H9 (cell line): ENCODE measurements at regions not wholly inside any gene's neighbourhood (a gene's known extent, or its start where the extent isn't known, plus 50 kb on each side); places are given as distances from the start of the nearest gene placed in this dataset.

Experiments used
- DNase-seq: peaks from one replicate; pipeline ENCODE4 v3.0.0-alpha.2; 2017
- H2AFZ ChIP-seq: one replicate; pipeline ENCODE4 v1.6.1; 2013; ENCODE audit warnings: mild to moderate bottlenecking, low read length, control low read depth, moderate library complexity
- H2AK5ac ChIP-seq: 2 replicates; pipeline ENCODE4 v1.6.1; 2013; ENCODE audit warnings: low read length, control low read depth, mixed read lengths; ENCODE audit not compliant: insufficient read length
- H2BK120ac ChIP-seq: one replicate; pipeline ENCODE4 v1.6.1; 2013; ENCODE audit warnings: low read depth, mild to moderate bottlenecking, low read length, control low read depth, inconsistent platforms; ENCODE audit not compliant: poor library complexity, severe bottlenecking
- H2BK12ac ChIP-seq: 2 replicates; pipeline ENCODE4 v1.6.1; 2013; ENCODE audit warnings: low read length, control low read depth, mixed read lengths, low read depth; ENCODE audit not compliant: insufficient read length
- H2BK15ac ChIP-seq: 2 replicates; pipeline ENCODE4 v1.6.1; 2013; ENCODE audit warnings: low read depth, low read length, control low read depth
- H2BK20ac ChIP-seq: one replicate; pipeline ENCODE4 v1.6.1; 2013; ENCODE audit warnings: low read depth, mild to moderate bottlenecking, low read length, control low read depth, inconsistent platforms; ENCODE audit not compliant: poor library complexity, severe bottlenecking
- H2BK5ac ChIP-seq: 2 replicates; pipeline ENCODE4 v1.6.1; 2013; ENCODE audit warnings: low read length, control low read depth, mixed read lengths; ENCODE audit not compliant: insufficient read length
- H3K14ac ChIP-seq: 2 replicates; pipeline ENCODE4 v1.6.1; 2013; ENCODE audit warnings: low read length, control low read depth; ENCODE audit not compliant: insufficient read depth
- H3K18ac ChIP-seq: 2 replicates; pipeline ENCODE4 v1.6.1; 2013; ENCODE audit warnings: low read depth, mild to moderate bottlenecking, mixed read lengths, low read length, control low read depth; ENCODE audit not compliant: insufficient read length
- H3K23ac ChIP-seq: 2 replicates; pipeline ENCODE4 v1.6.1; 2013; ENCODE audit warnings: low read length, control low read depth, mixed read lengths, low read depth; ENCODE audit not compliant: insufficient read length
- H3K23me2 ChIP-seq: 2 replicates; pipeline ENCODE4 v1.6.1; 2013; ENCODE audit warnings: low read depth, mild to moderate bottlenecking, mixed read lengths, low read length, control low read depth; ENCODE audit not compliant: insufficient read length, poor library complexity, severe bottlenecking
- H3K27ac ChIP-seq: 2 replicates; pipeline ENCODE4 v1.5.1; 2013; ENCODE audit warnings: low read length, control low read depth, mixed read lengths, low read depth; ENCODE audit not compliant: insufficient read length
- H3K27me3 ChIP-seq: 2 replicates; pipeline ENCODE4 v1.6.1; 2013; ENCODE audit warnings: low read length, control low read depth, inconsistent platforms; ENCODE audit not compliant: insufficient read depth
- H3K4ac ChIP-seq: 2 replicates; pipeline ENCODE4 v1.6.1; 2013; ENCODE audit warnings: low read depth, mild to moderate bottlenecking, control low read depth, inconsistent platforms, low read length, moderate library complexity
- H3K4me1 ChIP-seq: 2 replicates; pipeline ENCODE4 v1.6.1; 2013; ENCODE audit warnings: low read length, control low read depth, inconsistent platforms; ENCODE audit not compliant: insufficient read depth
- H3K4me2 ChIP-seq: 2 replicates; pipeline ENCODE4 v1.6.1; 2013; ENCODE audit warnings: low read length, control low read depth, mixed read lengths; ENCODE audit not compliant: insufficient read length, insufficient read depth
- H3K56ac ChIP-seq: 2 replicates; pipeline ENCODE4 v1.6.1; 2013; ENCODE audit warnings: low read depth, mild to moderate bottlenecking, mixed read lengths, low read length, control low read depth; ENCODE audit not compliant: insufficient read length
- H3K79me1 ChIP-seq: 2 replicates; pipeline ENCODE4 v1.6.1; 2013; ENCODE audit warnings: low read depth, mild to moderate bottlenecking, moderate library complexity, low read length, control low read depth, inconsistent platforms; ENCODE audit not compliant: insufficient read depth, poor library complexity, severe bottlenecking
- H3K79me2 ChIP-seq: 2 replicates; pipeline ENCODE4 v1.6.1; 2013; ENCODE audit warnings: low read length, control low read depth, inconsistent platforms; ENCODE audit not compliant: insufficient read depth
- H3K9ac ChIP-seq: 2 replicates; pipeline ENCODE4 v1.6.1; 2013; ENCODE audit warnings: low read length, control low read depth, mixed read lengths; ENCODE audit not compliant: insufficient read length; ENCODE audit errors: extremely low read depth
- H3K9me3 ChIP-seq: one replicate; pipeline ENCODE4 v1.6.1; 2013; ENCODE audit warnings: low read depth, low read length, inconsistent platforms; ENCODE audit not compliant: control insufficient read depth
- H3T11ph ChIP-seq: one replicate; pipeline ENCODE4 v1.6.1; 2013; ENCODE audit warnings: mild to moderate bottlenecking, low read length, control low read depth, inconsistent platforms
- H4K20me1 ChIP-seq: one replicate; pipeline ENCODE4 v1.6.1; 2013; ENCODE audit not compliant: control insufficient read depth, insufficient read length, insufficient read depth
- H4K5ac ChIP-seq: 2 replicates; pipeline ENCODE4 v1.6.1; 2013; ENCODE audit warnings: low read depth, mild to moderate bottlenecking, mixed read lengths, low read length, control low read depth; ENCODE audit not compliant: insufficient read length
- H4K8ac ChIP-seq: replicated peaks from 2 replicates; pipeline ENCODE4 v1.6.1; 2013; ENCODE audit warnings: low read length, control low read depth, mixed read lengths, low read depth; ENCODE audit not compliant: insufficient read length
- H4K91ac ChIP-seq: 2 replicates; pipeline ENCODE4 v1.6.1; 2013; ENCODE audit warnings: low read depth, mild to moderate bottlenecking, moderate library complexity, mixed read lengths, low read length, control low read depth; ENCODE audit not compliant: insufficient read length
- H3K27ac Mint-ChIP-seq, 3 experiments: 2 replicates in 2 of 3; 3 replicates in 1 of 3; pipeline ENCODE4 v1.8.0; 2020 to 2021; ENCODE audit warnings: mixed read lengths in 3 of 3, mild to moderate bottlenecking in 1 of 3, moderate library complexity in 1 of 3
- H3K27me3 Mint-ChIP-seq: 2 replicates; pipeline ENCODE4 v1.8.0; 2021; ENCODE audit warnings: low read depth, mild to moderate bottlenecking, moderate library complexity, mixed read lengths
- H3K36me3 Mint-ChIP-seq, 3 experiments: 2 replicates in 2 of 3; 3 replicates in 1 of 3; pipeline ENCODE4 v1.8.0; 2020 to 2021; ENCODE audit warnings: low read depth in 3 of 3, mixed read lengths in 3 of 3; ENCODE audit not compliant: insufficient read depth in 1 of 3
- H3K4me1 Mint-ChIP-seq, 2 experiments: 2 replicates each; pipeline ENCODE4 v1.8.0; 2020; ENCODE audit warnings: mixed read lengths in 2 of 2
- H3K4me3 Mint-ChIP-seq, 2 experiments: 2 replicates in 1 of 2; 3 replicates in 1 of 2; pipeline ENCODE4 v1.8.0; 2020 to 2021; ENCODE audit warnings: mild to moderate bottlenecking in 2 of 2, mixed read lengths in 2 of 2, moderate library complexity in 1 of 2
- H3K9me3 Mint-ChIP-seq, 2 experiments: 2 replicates in 1 of 2; 3 replicates in 1 of 2; pipeline ENCODE4 v1.8.0; 2020; ENCODE audit warnings: mild to moderate bottlenecking in 2 of 2, mixed read lengths in 2 of 2, moderate library complexity in 1 of 2
- WGBS: extraction: QIAGEN DNeasy Blood & Tissue Kit; methylation state at CpG from one replicate; pipeline ENCODE4 v1.1.7; 2013; ENCODE audit warnings: missing lambda C conversion rate, low lambda C conversion rate, mixed read lengths; ENCODE audit not compliant: insufficient read length; ENCODE audit errors: extremely low coverage; 5-methylcytosine and 5-hydroxymethylcytosine counted together
- TF ChIP-seq, protein P1 (sequence below): fragments of 200-600 bp; sonication (generic); conservative IDR thresholded peaks from 3 replicates; pipeline ENCODE4 v1.8.0; 2021; ENCODE audit warnings: antibody characterized with exemption, mild to moderate bottlenecking

DNA sequence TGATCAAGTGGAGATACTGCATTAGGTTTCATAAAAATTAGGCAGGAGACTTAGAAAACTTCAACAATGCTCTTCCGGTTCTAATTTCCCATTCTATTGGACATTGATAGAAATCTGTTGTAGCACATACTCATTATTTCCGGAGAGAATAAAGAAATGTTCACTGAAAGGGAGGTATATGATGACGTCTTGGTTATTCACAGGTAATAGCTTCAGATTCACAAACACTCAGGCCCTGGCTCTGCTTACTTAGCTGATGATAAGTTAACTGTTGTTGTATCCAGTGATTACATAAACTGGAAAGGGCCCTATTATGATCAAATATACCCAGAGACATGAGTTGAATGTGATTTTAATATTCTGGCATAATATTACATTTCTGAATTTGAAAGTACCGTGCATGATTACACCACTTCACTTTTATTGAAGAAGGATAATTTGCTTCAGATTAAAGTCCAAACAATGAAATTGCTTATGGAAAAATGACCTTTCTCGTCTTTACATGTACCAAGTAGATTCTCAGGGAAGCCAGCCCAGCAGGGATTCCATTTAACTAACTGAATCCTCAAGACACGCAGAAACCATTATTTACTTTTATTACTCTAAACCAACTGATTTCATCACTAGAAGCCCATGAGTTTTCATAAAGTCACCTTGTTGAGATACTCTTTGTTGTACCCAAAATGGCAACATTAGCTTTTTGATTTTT lies 288.0 kb upstream of the PITRM1 start:
- Histone ChIP-seq H4K91ac (no peak overlapping the region), H3K4me2 (no peak overlapping the region), H3K14ac (no peak overlapping the region), H3K4ac (no peak overlapping the region), H2AK5ac (no peak overlapping the region), H3K23me2 (no peaks in the 10 kb centered on the region), H3K18ac (no peak overlapping the region), H4K5ac (no peak overlapping the region), H3K23ac (no peak overlapping the region), H2BK5ac (no peak overlapping the region), H3K4me1 (no peaks in the 10 kb centered on the region), H2BK12ac (no peak overlapping the region), H3K27ac (no peak overlapping the region), H3K27me3 (no peaks in the 10 kb centered on the region), H3K56ac (no peak overlapping the region), H2AFZ (no peak overlapping the region), H4K8ac (no peak overlapping the region), H3K79me1 (no peaks in the 10 kb centered on the region), H2BK20ac (no peak overlapping the region), H3T11ph (no peak overlapping the region), H3K9ac (no peak overlapping the region), H3K79me2 (no peaks in the 10 kb centered on the region), H2BK120ac (no peak overlapping the region), H4K20me1 (no peaks in the 10 kb centered on the region), H3K9me3 (no peaks in the 10 kb centered on the region), H2BK15ac (no peak overlapping the region)
- Mint-ChIP-seq H3K4me3 (no peak overlapping the region), H3K36me3 (peaks cover 2 to 24% (median 10%) of the 10 kb centered on the region in 3 experiments; a peak in 5 of 7 replicates), H3K4me1 (peaks cover under 1 to 2% of the 10 kb centered on the region in 2 experiments; a peak in 1 of 4 replicates), H3K27ac (no peak overlapping the region), H3K9me3 (peaks cover 24 to 29% of the 10 kb centered on the region in 2 experiments; a peak in 4 of 5 replicates), H3K27me3 (no peaks in the 10 kb centered on the region)
- WGBS = no CpG with 5 or more reads among the region's 6 CpGs
- DNase-seq = no peak
- TF ChIP-seq, protein P1, sequence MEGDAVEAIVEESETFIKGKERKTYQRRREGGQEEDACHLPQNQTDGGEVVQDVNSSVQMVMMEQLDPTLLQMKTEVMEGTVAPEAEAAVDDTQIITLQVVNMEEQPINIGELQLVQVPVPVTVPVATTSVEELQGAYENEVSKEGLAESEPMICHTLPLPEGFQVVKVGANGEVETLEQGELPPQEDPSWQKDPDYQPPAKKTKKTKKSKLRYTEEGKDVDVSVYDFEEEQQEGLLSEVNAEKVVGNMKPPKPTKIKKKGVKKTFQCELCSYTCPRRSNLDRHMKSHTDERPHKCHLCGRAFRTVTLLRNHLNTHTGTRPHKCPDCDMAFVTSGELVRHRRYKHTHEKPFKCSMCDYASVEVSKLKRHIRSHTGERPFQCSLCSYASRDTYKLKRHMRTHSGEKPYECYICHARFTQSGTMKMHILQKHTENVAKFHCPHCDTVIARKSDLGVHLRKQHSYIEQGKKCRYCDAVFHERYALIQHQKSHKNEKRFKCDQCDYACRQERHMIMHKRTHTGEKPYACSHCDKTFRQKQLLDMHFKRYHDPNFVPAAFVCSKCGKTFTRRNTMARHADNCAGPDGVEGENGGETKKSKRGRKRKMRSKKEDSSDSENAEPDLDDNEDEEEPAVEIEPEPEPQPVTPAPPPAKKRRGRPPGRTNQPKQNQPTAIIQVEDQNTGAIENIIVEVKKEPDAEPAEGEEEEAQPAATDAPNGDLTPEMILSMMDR = no peak
